ENCODE measurements at regions not wholly inside any gene's neighbourhood (a gene's known extent, or its start where the extent isn't known, plus 50 kb on each side); places are given as distances from the start of the nearest gene placed in this dataset.

DNA sequence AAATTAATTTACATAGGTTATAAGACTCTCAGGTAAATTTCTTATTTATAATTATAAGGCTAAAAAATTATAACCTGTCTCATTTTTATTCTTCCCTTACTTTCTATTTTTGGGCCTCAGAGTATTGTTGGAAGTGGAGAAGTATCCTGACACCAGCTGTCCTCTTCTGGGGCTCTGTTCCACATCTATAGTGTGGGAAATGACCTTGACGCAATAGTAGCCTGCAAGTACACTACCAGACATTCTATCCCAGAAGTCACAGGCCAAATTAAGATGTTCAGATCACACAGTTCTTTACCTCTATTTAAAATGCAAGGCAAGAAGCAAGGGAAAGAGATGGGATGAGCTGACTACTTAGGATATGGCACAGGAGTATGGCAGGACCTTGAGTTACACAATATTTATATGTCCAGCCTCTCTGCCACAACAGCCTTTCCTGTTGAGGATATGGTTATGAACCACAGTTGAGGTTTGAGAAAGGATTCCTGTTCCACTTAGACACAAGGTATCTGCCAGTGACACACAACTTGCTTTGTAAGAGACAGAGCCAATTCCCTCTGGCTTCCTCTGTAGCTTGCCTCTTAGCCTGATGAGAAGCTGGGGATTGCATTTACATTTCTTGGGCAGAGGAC is 158.0 kb upstream of the IL12A start:
- TF ChIP-seq, protein P1, sequence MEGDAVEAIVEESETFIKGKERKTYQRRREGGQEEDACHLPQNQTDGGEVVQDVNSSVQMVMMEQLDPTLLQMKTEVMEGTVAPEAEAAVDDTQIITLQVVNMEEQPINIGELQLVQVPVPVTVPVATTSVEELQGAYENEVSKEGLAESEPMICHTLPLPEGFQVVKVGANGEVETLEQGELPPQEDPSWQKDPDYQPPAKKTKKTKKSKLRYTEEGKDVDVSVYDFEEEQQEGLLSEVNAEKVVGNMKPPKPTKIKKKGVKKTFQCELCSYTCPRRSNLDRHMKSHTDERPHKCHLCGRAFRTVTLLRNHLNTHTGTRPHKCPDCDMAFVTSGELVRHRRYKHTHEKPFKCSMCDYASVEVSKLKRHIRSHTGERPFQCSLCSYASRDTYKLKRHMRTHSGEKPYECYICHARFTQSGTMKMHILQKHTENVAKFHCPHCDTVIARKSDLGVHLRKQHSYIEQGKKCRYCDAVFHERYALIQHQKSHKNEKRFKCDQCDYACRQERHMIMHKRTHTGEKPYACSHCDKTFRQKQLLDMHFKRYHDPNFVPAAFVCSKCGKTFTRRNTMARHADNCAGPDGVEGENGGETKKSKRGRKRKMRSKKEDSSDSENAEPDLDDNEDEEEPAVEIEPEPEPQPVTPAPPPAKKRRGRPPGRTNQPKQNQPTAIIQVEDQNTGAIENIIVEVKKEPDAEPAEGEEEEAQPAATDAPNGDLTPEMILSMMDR (IDR thresholded peaks at IDR 0.05) = no peak
- TF ChIP-seq POLR2AphosphoS5 (IDR thresholded peaks at IDR 0.05) = no peak
- no peak for TF ChIP-seq POLR2A (IDR thresholded peaks at IDR 0.05)
